IPS-11a (cell line): ENCODE measurements at regions not wholly inside any gene's neighbourhood (a gene's known extent, or its start where the extent isn't known, plus 50 kb on each side); places are given as distances from the start of the nearest gene placed in this dataset.
"Not testable (repeated sequence)": the region's sequence is repeated elsewhere in the genome, so short reads cannot be mapped to it uniquely, and the experiment has no call there.

Experiments
- H3K4me3 ChIP-seq: one replicate; pipeline ENCODE4 v1.5.1; 2013; ENCODE audit warnings: low read depth, low read length, control low read depth

DNA sequence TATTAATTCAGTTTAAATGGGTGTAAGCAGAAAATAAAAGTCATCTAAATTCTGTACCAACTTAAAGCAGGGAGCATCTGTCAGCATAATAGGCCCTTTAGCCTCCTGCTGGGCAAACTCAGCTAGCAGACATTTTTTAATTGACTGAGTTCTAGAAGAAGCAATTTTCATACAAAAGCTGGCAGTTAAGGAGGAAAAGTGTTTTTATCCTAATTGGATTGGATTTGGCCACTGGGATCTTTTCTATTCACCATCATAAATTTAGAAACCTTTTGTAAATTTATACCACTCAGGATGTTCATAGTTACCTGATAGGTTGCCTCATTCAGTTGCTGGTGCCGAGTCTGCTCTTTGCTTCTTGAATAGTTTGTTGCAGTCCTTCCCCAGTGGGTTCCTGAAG, 262.7 kb upstream of the FSIP2 start:
- no peak overlapping the region for H3K4me3 ChIP-seq

DNA sequence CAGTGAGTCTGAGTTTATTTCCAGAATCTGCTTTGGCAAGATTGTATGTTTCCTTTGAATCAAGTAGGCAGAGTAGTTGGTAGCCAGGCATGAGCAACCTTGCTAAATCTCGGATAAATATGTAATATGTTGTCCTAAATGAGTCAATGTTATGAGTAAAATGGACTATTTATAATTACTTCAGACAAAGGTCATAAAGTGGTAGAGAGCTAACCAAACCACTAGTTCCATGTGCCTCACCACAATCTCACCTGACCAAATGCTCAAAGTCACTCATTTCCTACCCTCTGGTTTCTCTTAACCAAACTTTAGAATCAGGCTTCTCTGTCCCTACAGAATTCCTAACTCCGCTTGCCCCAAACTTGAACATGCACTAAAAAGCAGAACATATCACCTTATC, 261.2 kb upstream of the FSIP2 start:
- H3K4me3 ChIP-seq: no peak overlapping the region

DNA sequence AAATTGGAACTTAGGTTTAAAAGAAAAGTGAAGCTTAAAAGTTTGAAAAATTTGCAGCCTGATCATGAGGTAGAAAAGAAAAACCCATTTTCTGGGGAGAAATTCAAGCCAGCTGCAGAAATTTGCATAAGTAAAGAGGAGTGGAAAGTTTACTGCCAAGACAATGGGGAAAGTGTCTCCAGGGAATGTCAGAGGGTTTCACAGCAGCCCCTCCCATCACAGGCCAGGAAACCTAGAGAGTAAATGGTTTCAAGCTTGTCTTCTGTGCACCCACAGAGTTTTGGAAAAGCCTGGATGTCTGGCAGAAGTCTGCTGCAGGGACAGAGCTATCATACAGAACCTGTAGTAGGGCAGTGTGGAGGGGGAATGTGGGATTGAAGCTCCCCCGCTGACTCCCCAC, 254.0 kb upstream of the FSIP2 start:
- H3K4me3 ChIP-seq: no peak overlapping the region

DNA sequence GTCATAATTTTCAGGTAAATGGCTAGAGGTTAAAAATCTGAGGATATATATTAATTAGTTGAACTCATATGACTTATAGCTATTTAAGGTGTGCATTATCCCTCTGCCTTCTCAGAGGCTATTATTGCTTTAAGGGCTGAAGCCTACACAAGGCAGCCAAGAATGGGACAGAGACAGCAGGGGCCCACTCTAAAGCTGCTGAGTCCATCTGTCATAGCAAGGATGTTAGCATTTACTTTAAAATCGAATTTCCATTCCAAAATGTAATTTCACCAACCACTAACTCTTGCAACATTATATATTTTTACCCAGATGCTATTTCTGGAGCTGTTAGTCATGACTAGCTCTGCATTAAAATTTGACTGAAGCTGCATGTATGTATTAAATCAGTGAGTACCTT, 236.3 kb upstream of the FSIP2 start:
- no peak overlapping the region for H3K4me3 ChIP-seq

DNA sequence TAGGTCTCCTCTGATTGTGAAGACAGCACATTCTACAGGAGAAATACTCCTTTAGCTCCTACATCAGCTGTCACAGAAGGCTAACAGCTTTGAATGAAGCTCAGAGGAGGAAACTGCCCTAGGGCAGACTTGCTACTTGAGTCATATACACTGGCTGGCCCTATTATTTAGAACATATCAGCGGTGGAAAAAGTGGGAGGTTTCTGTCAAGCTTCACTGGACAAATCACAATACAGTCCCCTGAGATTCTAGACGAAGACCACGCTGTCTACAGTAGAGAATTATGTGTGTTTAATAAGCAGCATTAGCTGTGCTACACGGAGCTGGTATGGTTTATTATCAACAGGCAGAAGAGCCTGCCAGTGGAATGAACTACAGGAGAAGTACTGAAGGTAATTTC, 230.9 kb upstream of the FSIP2 start:
- H3K4me3 ChIP-seq: no peak overlapping the region

DNA sequence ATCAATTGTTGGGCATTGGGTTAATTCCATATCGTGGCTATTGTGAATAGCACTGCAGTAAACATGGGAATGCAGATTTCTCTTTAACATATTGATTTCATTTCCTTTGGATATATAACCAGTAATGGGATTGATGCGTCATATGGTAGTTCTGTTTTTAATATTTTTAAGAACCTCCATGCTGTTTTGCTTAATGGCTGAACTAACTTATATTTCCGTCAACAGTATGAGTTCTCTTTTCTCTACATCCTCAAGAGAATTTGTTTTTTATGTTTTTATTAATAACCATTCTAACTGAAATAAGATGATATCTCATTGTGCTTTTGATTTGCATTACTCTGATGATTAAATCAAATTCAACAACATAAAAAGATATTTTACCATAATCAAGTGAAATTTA, 228.5 kb upstream of the FSIP2 start:
- H3K4me3 ChIP-seq: no peak overlapping the region

DNA sequence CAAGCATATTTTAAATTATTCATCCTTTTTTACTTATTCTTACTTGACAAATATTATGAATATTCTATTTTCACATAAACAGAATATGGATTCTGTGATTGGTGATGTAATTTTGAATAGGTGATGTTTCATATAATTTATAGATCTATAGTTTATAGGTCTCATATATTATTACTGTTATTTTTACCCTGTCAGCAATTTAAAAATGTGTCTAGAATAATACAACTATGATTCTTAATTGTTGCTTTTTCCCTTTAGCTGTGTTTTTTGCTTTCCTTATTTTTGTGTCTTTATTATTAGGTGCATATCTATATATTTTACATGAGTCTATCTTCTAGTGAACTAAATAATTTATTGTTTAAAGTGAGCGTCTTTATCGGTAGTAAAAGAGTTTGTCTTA, 226.7 kb upstream of the FSIP2 start:
- no peak overlapping the region for H3K4me3 ChIP-seq

DNA sequence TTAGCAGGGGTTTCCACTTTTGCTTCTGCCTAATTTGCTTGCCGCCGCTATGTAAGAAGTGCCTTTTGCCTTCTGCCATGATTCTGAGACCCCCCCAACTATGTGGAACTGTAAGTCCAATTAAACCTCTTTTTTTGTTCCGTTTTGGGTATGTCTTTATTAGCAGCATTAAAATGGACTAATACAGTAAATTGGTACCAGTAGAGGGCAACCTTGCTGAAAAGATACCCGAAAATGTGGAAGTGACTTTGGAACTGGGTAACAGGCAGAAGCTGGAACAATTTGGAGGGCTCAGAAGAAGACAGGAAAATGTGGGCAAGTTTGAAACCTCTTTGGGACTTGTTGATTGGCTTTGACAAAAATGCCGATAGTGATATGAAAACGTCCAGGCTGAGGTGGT, 216.1 kb upstream of the FSIP2 start:
- H3K4me3 ChIP-seq: no peak overlapping the region

DNA sequence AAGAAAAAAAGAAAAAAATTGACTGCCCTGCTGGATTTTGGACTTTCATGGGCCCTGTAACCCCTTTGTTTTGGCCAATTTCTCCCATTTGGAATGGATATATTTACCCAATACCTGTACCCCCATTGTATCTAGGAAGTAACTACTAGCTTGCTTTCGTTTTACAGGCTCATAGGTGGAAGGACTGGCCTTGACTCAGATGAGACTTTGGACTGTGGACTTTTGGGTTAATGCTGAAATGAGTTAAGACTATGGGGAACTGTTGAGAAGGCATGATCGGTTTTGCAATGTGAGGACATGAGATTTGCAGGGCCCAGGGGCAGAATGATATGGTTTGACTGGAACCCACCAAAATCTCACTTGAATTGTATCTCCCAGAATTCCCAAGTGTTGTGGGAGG, 214.4 kb upstream of the FSIP2 start:
- not testable (repeated sequence) for H3K4me3 ChIP-seq

DNA sequence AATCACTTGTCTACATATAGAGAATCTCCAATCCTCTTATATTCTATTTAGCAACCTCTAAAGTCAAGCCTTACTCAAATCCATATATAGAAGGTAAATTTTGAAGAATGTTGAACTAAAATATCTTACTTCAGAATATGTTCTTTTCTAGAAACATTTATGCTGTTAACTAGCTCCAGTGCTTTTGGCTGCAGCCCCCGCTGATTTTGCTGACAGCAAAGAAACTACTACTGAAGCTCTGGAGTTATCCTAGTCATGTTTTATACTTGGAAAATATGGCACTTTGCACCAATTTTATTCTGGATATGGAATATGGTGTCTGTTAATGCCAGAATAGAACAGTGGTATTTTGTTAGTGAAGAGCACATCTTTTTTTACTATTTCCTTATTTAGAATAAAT, 212.4 kb upstream of the FSIP2 start:
- H3K4me3 ChIP-seq: no peak overlapping the region

DNA sequence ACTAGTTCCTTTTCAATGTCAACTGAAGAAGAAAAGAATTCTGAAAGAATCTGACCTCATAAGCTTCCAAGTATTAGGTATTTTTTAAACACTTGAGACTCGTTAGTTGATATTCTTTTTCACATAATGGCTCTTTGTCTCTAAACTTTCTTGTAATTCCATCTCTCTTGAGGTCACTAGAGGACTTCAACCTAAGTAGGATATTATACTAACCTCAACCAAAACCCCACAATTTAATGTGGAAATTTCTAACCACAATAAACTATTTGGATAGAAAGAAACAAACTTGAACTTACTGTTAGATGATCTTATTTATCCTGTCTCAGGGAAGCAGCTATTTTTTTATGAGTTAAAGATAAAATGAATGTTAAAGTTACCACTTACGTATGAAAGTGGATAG, 206.9 kb upstream of the FSIP2 start:
- no peak overlapping the region for H3K4me3 ChIP-seq

DNA sequence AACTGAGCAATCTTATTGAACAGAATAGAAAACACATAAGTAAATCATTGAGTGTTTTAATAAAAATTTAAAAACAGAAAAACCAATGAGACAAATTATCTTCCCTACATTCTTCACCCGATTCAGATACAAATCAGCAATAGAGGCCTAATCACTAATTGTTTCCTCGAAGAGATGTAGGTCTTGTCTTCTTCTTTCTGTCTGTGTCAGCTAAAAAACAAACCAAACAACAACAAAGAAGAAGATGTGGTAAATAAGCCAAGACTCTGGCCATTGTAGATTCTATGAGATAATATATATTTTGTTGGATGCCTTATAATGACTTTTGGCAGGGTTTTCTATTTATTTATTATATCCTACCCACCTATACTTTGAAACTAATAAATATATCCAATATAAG, 200.9 kb upstream of the FSIP2 start:
- H3K4me3 ChIP-seq: no peak overlapping the region

DNA sequence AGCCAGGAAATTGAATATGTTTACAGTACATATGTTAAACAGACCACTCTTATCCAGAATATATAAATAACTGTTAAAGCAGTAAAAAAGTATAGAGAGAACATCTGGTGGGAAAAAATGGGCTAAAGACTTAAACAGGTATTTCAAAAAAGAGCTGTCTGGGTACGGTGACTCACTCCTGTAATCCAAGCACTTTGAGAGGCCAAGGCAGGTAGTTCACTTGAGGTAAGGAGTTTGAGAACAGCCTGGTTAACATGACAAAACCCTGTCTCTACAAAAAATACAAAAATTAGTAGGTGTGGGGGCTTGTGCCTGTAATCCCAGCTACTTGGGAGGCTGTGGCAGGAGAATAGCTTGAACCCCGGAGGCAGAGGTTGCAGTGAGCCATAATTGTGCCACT, 171.4 kb upstream of the FSIP2 start:
- H3K4me3 ChIP-seq: no peak overlapping the region

DNA sequence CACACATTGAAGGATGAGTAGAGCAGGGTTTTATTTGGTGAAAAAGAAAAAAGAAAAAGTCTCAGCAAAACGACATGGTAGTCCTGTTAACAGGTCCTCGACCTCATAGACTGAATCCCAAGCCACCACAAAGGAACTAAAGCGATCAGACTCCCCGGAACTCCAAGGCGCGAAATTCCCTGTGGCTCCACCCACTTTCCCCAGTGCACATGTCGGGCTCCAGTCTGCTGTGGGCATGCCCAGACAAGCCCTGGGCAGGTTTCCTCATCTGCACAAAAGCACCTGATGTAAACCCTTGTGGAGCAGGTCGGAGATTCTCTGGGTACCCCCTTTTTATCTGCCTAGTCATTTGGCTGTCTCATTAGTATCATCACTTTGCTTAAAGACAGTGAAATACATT, 170.7 kb upstream of the FSIP2 start:
- no peak overlapping the region for H3K4me3 ChIP-seq

DNA sequence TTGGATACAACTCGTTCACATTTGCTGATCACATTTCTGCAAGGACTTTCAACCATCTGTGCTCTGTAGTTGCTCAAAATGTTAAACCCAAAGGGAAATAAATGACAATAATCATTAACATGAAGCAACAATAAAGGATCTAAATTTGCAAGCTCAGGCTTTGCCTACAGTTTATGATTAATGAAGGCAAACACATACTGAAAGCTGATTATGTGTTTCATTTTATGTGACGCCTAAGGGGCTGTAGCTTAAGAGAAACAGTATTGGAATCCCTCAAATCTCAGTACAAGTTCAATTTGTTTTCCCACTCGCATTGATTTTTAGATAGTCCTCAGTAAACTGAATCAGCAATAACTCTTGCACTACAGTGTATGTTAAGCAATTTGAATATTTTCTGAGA, 160.3 kb upstream of the FSIP2 start:
- no peak overlapping the region for H3K4me3 ChIP-seq

DNA sequence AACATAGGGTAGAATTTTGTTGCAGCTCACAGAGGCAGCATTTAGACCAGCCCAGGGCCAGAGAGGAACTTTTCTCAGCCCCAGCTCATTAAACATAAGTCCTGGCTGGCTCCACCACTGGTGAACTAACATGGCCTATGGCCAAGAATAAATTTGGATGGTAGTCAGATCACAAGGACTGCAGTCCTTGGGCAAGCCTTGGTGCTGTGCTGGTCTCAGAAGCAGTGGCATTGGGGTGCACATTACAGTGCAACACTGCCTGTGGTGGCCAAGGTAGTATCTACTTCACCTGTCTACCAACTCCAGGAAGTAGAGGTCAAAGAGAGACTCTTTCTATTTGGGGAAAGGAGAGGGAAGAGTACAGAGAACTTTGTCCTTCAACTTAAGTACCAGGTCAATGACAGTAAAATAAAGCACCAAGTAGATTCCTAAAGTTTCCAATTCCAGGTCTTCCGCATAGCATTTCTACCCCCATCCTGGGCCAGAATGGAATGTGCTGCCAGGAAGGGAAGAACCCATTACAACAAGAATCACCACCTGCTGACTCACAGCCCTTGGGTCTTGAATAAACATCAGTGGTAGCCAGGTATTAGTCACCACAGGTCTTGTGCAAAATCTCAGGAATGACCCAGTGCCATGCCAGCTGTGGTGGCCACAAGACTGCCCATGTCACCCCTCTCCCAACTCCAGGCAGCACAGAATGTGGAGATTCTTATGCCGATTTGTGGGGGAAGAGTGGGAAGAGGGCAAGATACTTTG, 155.4 kb upstream of the FSIP2 start:
- H3K4me3 ChIP-seq: no peak overlapping the region

DNA sequence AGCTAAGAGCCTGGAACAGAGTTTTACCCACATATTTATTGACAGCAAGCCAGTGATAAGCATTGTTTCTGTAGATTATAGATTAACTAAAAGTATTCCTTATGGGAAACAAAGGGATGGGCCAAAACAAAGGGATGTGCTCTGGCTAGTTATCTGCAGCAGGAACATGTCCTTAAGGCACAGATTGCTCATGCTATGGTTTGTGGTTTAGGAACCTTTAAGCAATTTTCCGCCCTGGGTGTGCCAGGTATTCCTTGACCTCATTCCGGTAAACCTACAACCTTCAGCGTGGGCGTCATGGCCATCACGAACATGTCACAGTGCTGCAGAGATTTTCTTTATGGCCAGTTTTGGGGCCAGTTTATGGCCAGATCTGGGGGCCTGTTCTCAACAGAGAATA, 153.4 kb upstream of the FSIP2 start:
- not testable (repeated sequence) for H3K4me3 ChIP-seq

DNA sequence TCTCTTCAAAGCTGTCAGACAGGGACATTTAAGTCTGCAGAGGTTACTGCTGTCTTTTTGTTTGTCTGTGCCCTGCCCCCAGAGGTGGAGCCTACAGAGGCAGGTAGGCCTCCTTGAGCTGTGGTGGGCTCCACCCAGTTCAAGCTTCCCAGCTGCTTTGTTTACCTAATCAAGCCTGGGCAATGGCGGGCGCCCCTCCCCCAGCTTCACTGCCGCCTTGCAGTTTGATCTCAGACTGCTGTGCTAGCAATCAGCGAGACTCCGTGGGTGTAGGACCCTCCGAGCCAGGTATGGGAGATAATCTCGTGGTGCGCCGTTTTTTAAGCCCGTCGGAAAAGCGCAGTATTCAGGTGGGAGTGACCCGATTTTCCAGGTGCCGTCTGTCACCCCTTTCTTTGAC, 147.3 kb upstream of the FSIP2 start:
- H3K4me3 ChIP-seq: not testable (repeated sequence)

DNA sequence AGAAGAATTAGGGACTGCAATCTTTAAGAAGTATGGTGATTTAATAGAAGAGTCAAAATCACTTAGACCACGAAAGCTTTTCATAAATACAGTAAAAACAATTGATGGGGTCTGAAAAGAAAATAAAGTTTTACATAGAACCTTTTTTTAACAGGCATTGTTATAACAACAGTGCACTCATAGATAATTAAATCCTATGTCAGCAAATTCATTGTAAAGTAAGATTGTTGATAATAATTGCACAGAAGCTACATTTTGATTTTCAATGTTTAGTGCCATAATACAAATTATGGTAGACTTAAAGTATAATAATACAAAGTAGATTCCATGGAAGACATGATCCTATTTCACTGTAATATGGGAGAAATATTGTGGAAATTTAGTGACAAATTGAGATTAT, 130.7 kb upstream of the FSIP2 start:
- H3K4me3 ChIP-seq: no peak overlapping the region

DNA sequence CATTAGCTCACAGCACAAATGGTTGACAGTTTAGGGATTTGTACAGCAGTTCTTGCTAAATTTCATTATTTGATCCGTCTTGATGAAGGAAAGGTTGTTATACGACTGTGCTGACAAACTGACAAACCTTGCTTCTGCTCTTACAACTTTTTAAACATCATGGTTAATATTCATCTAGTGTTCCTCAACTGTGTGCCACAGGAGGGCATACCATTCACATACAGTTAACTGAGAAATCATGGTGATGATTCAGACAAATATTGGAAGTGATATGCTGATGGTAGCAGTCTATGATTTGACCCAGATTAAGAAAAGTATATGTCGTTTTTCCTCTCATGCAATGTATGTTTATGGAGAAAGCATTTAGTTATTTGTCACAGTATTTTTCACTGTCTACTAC, 129.8 kb upstream of the FSIP2 start:
- no peak overlapping the region for H3K4me3 ChIP-seq

DNA sequence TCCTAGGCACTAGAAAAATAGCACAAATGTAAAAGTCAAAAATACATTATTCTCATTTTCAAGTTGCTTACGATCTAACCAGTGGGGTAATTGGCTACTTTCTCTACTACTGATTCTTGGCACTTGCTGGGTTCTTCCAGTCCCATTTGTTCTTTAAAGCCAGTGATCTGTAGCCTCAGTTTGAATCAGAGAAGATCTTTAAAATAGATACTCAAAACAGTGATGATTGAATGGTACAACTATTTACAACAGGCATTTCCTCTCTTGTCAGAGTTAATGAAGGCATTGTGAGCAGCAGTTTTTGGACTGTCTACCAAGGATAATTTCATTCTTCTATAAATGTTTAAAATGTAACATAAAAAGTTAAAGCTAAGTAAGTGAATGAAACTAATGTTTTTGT, 128.3 kb upstream of the FSIP2 start:
- H3K4me3 ChIP-seq: no peak overlapping the region

DNA sequence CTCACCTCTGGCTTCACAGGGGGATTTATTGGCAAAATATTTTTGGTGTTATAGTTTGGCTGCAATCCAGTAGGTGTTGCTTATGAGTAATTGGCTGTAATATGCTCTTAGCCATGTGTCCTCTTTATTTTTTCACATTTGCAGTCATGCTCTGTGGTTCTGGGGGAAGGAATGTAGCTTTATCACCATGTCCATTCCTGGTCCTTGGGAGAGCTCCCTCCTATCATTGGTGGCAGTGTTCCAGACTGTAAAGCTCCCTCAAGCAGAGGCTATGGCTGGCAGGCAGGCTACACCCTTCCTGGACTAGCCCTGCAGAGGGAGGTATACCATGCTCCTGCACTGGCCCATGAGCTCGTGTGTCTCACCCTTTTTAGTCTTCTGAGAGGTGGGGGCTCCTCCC, 120.0 kb upstream of the FSIP2 start:
- no peak overlapping the region for H3K4me3 ChIP-seq

DNA sequence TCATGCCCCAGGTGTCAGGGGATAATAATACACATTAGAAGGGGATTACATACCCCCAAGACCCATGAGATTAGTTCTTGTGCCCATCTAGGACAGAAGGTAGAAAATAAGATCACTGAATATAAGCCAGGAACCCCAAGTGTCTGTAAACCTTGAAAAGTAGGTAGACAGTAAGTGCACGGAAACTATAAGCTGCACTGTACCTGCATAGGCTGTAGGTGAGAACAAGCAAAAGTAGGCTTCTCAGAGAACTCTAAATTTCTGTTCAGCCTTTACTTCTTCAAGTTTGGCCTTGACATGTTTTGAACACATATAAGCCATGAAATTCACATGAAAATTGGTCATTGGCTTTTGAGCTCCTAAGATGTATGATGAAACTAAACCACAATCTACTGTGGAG, 113.0 kb upstream of the FSIP2 start:
- no peak overlapping the region for H3K4me3 ChIP-seq

DNA sequence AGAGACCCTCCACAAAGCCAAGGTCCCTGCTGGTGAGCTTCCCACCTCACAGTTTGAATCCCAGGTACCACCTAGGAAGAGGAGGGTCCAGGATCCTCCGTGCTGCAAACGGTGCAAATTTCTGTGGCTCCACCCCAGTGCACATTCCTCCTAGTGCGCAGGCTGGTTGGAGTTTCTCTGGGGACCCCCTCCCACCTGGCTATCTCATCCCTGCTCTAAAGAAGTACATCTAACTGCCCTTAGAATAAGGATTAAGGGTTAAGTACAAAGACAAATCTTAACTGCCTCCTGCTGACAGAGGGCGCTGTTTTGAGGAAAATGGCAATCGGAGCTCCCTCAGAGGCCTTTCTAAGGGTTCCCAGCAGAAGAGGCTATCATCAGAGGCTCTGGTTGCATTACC, 109.6 kb upstream of the FSIP2 start:
- H3K4me3 ChIP-seq: no peak overlapping the region
